GM23338 (cell line): ENCODE measurements at regions not wholly inside any gene's neighbourhood (a gene's known extent, or its start where the extent isn't known, plus 50 kb on each side); places are given as distances from the start of the nearest gene placed in this dataset.

Experiments
- ATAC-seq: fragments of 200-7000 bp; cut with Tn5 transposase; 3 replicates; pipeline ENCODE4 v1.9.1; 2020
- DNase-seq: peaks from one replicate; pipeline ENCODE4 v3.0.0-alpha.2; 2015; ENCODE audit warnings: low spot score
- H2AFZ ChIP-seq: fragments of 200-600 bp; sonication (generic); 2 replicates; pipeline ENCODE4 v1.8.0; 2016; ENCODE audit warnings: antibody characterized with exemption, mild to moderate bottlenecking, moderate library complexity
- H3F3A ChIP-seq: fragments of 200-600 bp; sonication (generic); replicated peaks from 2 replicates; pipeline ENCODE4 v1.8.0; 2017; ENCODE audit warnings: antibody characterized with exemption, mixed run types, low read depth
- H3K27ac ChIP-seq: fragments of 200-600 bp; sonication (generic); 2 replicates; pipeline ENCODE4 v1.6.1; 2016; ENCODE audit warnings: low read depth
- H3K27me3 ChIP-seq: fragments of 200-600 bp; sonication (generic); 2 replicates; pipeline ENCODE4 v1.8.0; 2016; ENCODE audit warnings: mild to moderate bottlenecking, mixed run types, moderate library complexity; ENCODE audit not compliant: insufficient read depth
- H3K36me3 ChIP-seq: fragments of 200-600 bp; sonication (generic); 2 replicates; pipeline ENCODE4 v1.8.0; 2016; ENCODE audit warnings: mild to moderate bottlenecking; ENCODE audit not compliant: insufficient read depth
- H3K4me1 ChIP-seq: fragments of 200-600 bp; sonication (generic); 2 replicates; pipeline ENCODE4 v1.8.0; 2016; ENCODE audit warnings: mild to moderate bottlenecking, moderate library complexity; ENCODE audit not compliant: insufficient read depth
- H3K4me2 ChIP-seq: fragments of 200-600 bp; sonication (generic); 2 replicates; pipeline ENCODE4 v1.7.1; 2017; ENCODE audit warnings: mixed run types
- H3K4me3 ChIP-seq: fragments of 200-600 bp; sonication (generic); 2 replicates; pipeline ENCODE4 v1.6.1; 2016; ENCODE audit warnings: mixed run types
- H3K79me2 ChIP-seq: fragments of 200-600 bp; sonication (generic); replicated peaks from 2 replicates; pipeline ENCODE4 v1.8.0; 2017; ENCODE audit warnings: mild to moderate bottlenecking; ENCODE audit not compliant: insufficient read depth
- H3K9me2 ChIP-seq: fragments of 200-600 bp; sonication (generic); 2 replicates; pipeline ENCODE4 v1.8.0; 2017; ENCODE audit not compliant: insufficient read depth
- H4K20me1 ChIP-seq: fragments of 200-600 bp; sonication (generic); replicated peaks from 2 replicates; pipeline ENCODE4 v1.8.0; 2017; ENCODE audit warnings: mild to moderate bottlenecking; ENCODE audit not compliant: insufficient read depth
- H3K27ac Mint-ChIP-seq: 2 replicates; pipeline ENCODE4 v1.8.0; 2020; ENCODE audit warnings: inconsistent platforms, mild to moderate bottlenecking, moderate library complexity, mixed read lengths
- H3K27me3 Mint-ChIP-seq: 3 replicates; pipeline ENCODE4 v1.8.0; 2022; ENCODE audit warnings: low read depth, mild to moderate bottlenecking, moderate library complexity, mixed read lengths, inconsistent platforms; ENCODE audit not compliant: insufficient read depth, poor library complexity
- H3K36me3 Mint-ChIP-seq: 3 replicates; pipeline ENCODE4 v1.8.0; 2021; ENCODE audit warnings: low read depth, mild to moderate bottlenecking, inconsistent platforms, moderate library complexity, mixed read lengths
- H3K4me1 Mint-ChIP-seq: 3 replicates; pipeline ENCODE4 v1.8.0; 2020; ENCODE audit warnings: mild to moderate bottlenecking, inconsistent platforms, mixed read lengths
- H3K4me3 Mint-ChIP-seq: 3 replicates; pipeline ENCODE4 v1.8.0; 2021; ENCODE audit warnings: moderate library complexity, mild to moderate bottlenecking, inconsistent platforms, mixed read lengths
- H3K9me3 Mint-ChIP-seq: 3 replicates; pipeline ENCODE4 v1.8.0; 2020; ENCODE audit warnings: moderate library complexity, mild to moderate bottlenecking, inconsistent platforms, mixed read lengths
- CREB1 ChIP-seq: fragments of 250-450 bp; sonication (Bioruptor Pico); IDR thresholded peaks from 2 replicates; pipeline ENCODE4 v1.5.0; 2020; ENCODE audit warnings: low read depth, mild to moderate bottlenecking, moderate library complexity
- ETS1 ChIP-seq: IDR thresholded peaks from 2 replicates; pipeline ENCODE4 v1.6.1; 2016; ENCODE audit warnings: antibody characterized with exemption
- EZH2 ChIP-seq: fragments of 200-600 bp; sonication (generic); IDR thresholded peaks from one replicate; pipeline ENCODE4 v1.8.0; 2017; ENCODE audit warnings: antibody characterized with exemption, mild to moderate bottlenecking, low read depth; ENCODE audit not compliant: unreplicated experiment
- EZH2phosphoT487 ChIP-seq: fragments of 200-600 bp; sonication (generic); IDR thresholded peaks from one replicate; pipeline ENCODE4 v1.8.1; 2018; ENCODE audit warnings: antibody characterized with exemption; ENCODE audit not compliant: unreplicated experiment
- JUNB ChIP-seq: IDR thresholded peaks from one replicate; pipeline ENCODE4 v1.6.1; 2016; ENCODE audit warnings: antibody characterized with exemption; ENCODE audit not compliant: unreplicated experiment
- STAT1 ChIP-seq: IDR thresholded peaks from one replicate; pipeline ENCODE4 v1.6.1; 2016; ENCODE audit warnings: antibody characterized with exemption; ENCODE audit not compliant: unreplicated experiment
- ZNF114 ChIP-seq: fragments of 250-450 bp; sonication (Bioruptor Pico); IDR thresholded peaks from 2 replicates; pipeline ENCODE4 v1.5.0; 2020; ENCODE audit warnings: mild to moderate bottlenecking, moderate library complexity
- ZNF331 ChIP-seq: fragments of 250-450 bp; sonication (Bioruptor Pico); IDR thresholded peaks from 2 replicates; pipeline ENCODE4 v1.5.0; 2020; ENCODE audit warnings: low read depth, mild to moderate bottlenecking, moderate library complexity
- TF ChIP-seq, protein P1 (sequence below), 2 experiments: fragments of 200-600 bp in 1 of 2; sonication (generic) in 1 of 2; conservative IDR thresholded peaks; 2 replicates each; pipeline versions ENCODE4 v1.5.1 to v1.6.1; 2016 to 2017; ENCODE audit warnings: antibody characterized with exemption in 2 of 2, low read depth in 2 of 2, mild to moderate bottlenecking in 2 of 2, moderate library complexity in 1 of 2

DNA sequence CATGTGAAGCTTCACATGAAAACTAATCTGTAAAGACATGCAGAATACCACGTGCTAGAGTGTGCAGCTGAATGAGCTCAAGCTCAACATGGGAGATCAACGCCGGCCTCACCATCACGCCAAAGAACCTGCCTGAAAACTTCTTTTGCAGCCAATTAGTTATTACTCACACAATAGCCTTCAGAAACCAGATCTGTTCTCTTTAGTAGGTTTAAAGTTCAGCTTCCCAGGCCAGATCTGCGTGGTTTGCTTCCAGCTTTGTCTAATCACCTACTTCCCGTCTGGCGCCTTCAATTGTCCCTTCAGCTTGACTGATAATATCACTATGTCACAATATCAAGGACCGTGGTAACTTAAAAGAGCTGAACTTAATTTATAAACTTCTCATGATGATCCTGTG, 68.0 kb upstream of the ZNF236 start (continued):
- TF ChIP-seq, protein P1, sequence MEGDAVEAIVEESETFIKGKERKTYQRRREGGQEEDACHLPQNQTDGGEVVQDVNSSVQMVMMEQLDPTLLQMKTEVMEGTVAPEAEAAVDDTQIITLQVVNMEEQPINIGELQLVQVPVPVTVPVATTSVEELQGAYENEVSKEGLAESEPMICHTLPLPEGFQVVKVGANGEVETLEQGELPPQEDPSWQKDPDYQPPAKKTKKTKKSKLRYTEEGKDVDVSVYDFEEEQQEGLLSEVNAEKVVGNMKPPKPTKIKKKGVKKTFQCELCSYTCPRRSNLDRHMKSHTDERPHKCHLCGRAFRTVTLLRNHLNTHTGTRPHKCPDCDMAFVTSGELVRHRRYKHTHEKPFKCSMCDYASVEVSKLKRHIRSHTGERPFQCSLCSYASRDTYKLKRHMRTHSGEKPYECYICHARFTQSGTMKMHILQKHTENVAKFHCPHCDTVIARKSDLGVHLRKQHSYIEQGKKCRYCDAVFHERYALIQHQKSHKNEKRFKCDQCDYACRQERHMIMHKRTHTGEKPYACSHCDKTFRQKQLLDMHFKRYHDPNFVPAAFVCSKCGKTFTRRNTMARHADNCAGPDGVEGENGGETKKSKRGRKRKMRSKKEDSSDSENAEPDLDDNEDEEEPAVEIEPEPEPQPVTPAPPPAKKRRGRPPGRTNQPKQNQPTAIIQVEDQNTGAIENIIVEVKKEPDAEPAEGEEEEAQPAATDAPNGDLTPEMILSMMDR (conservative IDR thresholded peaks at IDR 0.05; ENCODE audit: low read depth in 2 of 2), result no peak

- no peak for ATAC-seq
- H2AFZ ChIP-seq, result no peak overlapping the region
- H3K4me3 ChIP-seq, result no peak overlapping the region
- H3K4me2 ChIP-seq, result no peak overlapping the region
- Mint-ChIP-seq H3K9me3 (peaks cover 46% of the 10 kb centered on the region), H3K4me3 (no peak overlapping the region), H3K36me3 (peaks cover 30% of the 10 kb centered on the region), H3K4me1 (no peaks in the 10 kb centered on the region), H3K27me3 (no peaks in the 10 kb centered on the region), H3K27ac (no peak overlapping the region)
- TF ChIP-seq STAT1 (no peak), ZNF114 (CRISPR knock-in tag) (no peak), EZH2phosphoT487 (no peak), JUNB (no peak), CREB1 (CRISPR knock-in tag) (no peak), ZNF331 (CRISPR knock-in tag) (no peak), ETS1 (no peak), EZH2 (no peak)
- TF ChIP-seq, protein P1 (conservative IDR thresholded peaks at IDR 0.05; ENCODE audit: low read depth in 2 of 2), result no peak
- H3K27me3 ChIP-seq, result no peaks in the 10 kb centered on the region
- DNase-seq, result no peak
- H3F3A ChIP-seq, result no peaks in the 10 kb centered on the region
- 0 out of 2 replicates have a peak, but pooled peaks cover 5% of the 10 kb centered on the region for H3K9me2 ChIP-seq
- H3K36me3 ChIP-seq, result peaks cover 16% of the 10 kb centered on the region
- H4K20me1 ChIP-seq, result no peaks in the 10 kb centered on the region
- no peaks in the 10 kb centered on the region for H3K4me1 ChIP-seq
- no peaks in the 10 kb centered on the region for H3K79me2 ChIP-seq
- H3K27ac ChIP-seq, result no peak overlapping the region
Observed at GRCh38 chr18:76752400-76752799, 70.0 kb upstream of the ZNF236 start.
